Gastroesophageal sphincter (tissue), 3 donors: ENCODE measurements at regions not wholly inside any gene's neighbourhood (a gene's known extent, or its start where the extent isn't known, plus 50 kb on each side); places are given as distances from the start of the nearest gene placed in this dataset.

Source experiments
- POLR2AphosphoS5 ChIP-seq: sonication (generic); formaldehyde crosslinking; IDR thresholded peaks from one replicate; pipeline ENCODE4 v1.6.1; 2017; ENCODE audit warnings: antibody characterized with exemption
- TF ChIP-seq, protein P1 (sequence below), 4 experiments: fragments of 200-600 bp in 2 of 4; fragments of 450-650 bp in 2 of 4; sonication (generic) in 1 of 4; IDR thresholded peaks; one replicate each; pipeline ENCODE4 v1.5.1; 2017 to 2019; ENCODE audit warnings: antibody characterized with exemption in 4 of 4, mild to moderate bottlenecking in 2 of 4, moderate library complexity in 2 of 4

DNA sequence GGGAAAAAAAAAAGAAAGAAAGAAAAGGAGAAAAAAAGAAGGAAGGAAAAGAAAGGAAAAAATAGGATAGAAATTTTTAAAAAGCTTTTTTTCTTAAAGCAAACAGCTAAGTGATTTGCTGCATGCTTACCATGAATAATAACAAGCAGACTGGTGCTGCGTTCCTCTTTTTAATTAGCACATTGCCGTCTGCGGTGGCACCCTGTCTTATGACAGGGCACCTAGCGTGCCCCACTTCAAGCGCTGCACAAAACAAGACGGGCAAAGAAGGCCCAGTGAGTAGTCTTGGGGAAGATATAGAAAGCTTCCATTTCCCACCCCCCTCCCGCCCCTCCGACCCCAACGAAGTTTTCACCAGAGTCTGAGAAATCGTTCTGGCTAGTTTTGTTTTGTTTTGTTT lies 513.9 kb downstream of the ZNF608 start:
- TF ChIP-seq, protein P1, sequence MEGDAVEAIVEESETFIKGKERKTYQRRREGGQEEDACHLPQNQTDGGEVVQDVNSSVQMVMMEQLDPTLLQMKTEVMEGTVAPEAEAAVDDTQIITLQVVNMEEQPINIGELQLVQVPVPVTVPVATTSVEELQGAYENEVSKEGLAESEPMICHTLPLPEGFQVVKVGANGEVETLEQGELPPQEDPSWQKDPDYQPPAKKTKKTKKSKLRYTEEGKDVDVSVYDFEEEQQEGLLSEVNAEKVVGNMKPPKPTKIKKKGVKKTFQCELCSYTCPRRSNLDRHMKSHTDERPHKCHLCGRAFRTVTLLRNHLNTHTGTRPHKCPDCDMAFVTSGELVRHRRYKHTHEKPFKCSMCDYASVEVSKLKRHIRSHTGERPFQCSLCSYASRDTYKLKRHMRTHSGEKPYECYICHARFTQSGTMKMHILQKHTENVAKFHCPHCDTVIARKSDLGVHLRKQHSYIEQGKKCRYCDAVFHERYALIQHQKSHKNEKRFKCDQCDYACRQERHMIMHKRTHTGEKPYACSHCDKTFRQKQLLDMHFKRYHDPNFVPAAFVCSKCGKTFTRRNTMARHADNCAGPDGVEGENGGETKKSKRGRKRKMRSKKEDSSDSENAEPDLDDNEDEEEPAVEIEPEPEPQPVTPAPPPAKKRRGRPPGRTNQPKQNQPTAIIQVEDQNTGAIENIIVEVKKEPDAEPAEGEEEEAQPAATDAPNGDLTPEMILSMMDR (IDR thresholded peaks at IDR 0.05), result no peak
- no peak for TF ChIP-seq POLR2AphosphoS5
